Loucy (cell line): ENCODE measurements at regions not wholly inside any gene's neighbourhood (a gene's known extent, or its start where the extent isn't known, plus 50 kb on each side); places are given as distances from the start of the nearest gene placed in this dataset.

Experiments
- H2AFZ ChIP-seq: fragments of 200-600 bp; sonication (generic); 2 replicates; pipeline ENCODE4 v1.6.0; 2016; ENCODE audit warnings: antibody characterized with exemption, mild to moderate bottlenecking, low read length, moderate library complexity
- H3F3A ChIP-seq: fragments of 200-600 bp; 2 replicates; pipeline ENCODE4 v1.6.0; 2016; ENCODE audit warnings: antibody characterized with exemption, low read depth, mild to moderate bottlenecking
- H3K27me3 ChIP-seq: fragments of 200-600 bp; sonication (generic); 2 replicates; pipeline ENCODE4 v1.6.1; 2014; ENCODE audit warnings: low read length, mild to moderate bottlenecking; ENCODE audit not compliant: insufficient read depth, poor library complexity, severe bottlenecking
- H3K36me3 ChIP-seq: fragments of 200-600 bp; sonication (generic); 2 replicates; pipeline ENCODE4 v1.6.1; 2016; ENCODE audit warnings: low read length; ENCODE audit not compliant: insufficient read depth
- H3K4me1 ChIP-seq: fragments of 200-600 bp; sonication (generic); 2 replicates; pipeline ENCODE4 v1.5.1; 2014; ENCODE audit warnings: low read length, mild to moderate bottlenecking; ENCODE audit not compliant: insufficient read depth, poor library complexity, severe bottlenecking
- H3K4me2 ChIP-seq: fragments of 200-600 bp; sonication (generic); 2 replicates; pipeline ENCODE4 v1.6.0; 2014; ENCODE audit warnings: antibody characterized with exemption, low read length, low read depth, mild to moderate bottlenecking; ENCODE audit not compliant: poor library complexity, severe bottlenecking
- H3K4me3 ChIP-seq: fragments of 200-600 bp; sonication (generic); 2 replicates; pipeline ENCODE4 v1.5.1; 2014; ENCODE audit warnings: low read length, mild to moderate bottlenecking, mixed read lengths; ENCODE audit not compliant: poor library complexity, severe bottlenecking
- H3K79me2 ChIP-seq: fragments of 200-600 bp; sonication (generic); 2 replicates; pipeline ENCODE4 v1.6.1; 2014; ENCODE audit warnings: low read length; ENCODE audit not compliant: insufficient read depth
- H3K9ac ChIP-seq: fragments of 200-600 bp; sonication (generic); 2 replicates; pipeline ENCODE4 v1.6.0; 2014; ENCODE audit warnings: mild to moderate bottlenecking, low read depth, low read length, moderate library complexity; ENCODE audit not compliant: poor library complexity, severe bottlenecking
- H3K9me2 ChIP-seq: fragments of 200-600 bp; sonication (generic); replicated peaks from 2 replicates; pipeline ENCODE4 v1.6.1; 2016; ENCODE audit warnings: low read depth, low read length, mixed read lengths
- H3K9me3 ChIP-seq: fragments of 200-600 bp; sonication (generic); 2 replicates; pipeline ENCODE4 v1.6.1; 2014; ENCODE audit warnings: mild to moderate bottlenecking, antibody characterized with exemption, low read length, low read depth; ENCODE audit not compliant: insufficient read depth
- H4K20me1 ChIP-seq: fragments of 200-600 bp; sonication (generic); 2 replicates; pipeline ENCODE4 v1.6.0; 2014; ENCODE audit warnings: antibody characterized with exemption, low read length, mild to moderate bottlenecking; ENCODE audit not compliant: insufficient read depth, poor library complexity, severe bottlenecking
- CTCF ChIP-seq: fragments of 200-600 bp; sonication (generic); conservative IDR thresholded peaks from 2 replicates; pipeline ENCODE4 v1.5.1; 2014; ENCODE audit warnings: mild to moderate bottlenecking, antibody characterized with exemption, low read length
- EZH2phosphoT487 ChIP-seq: fragments of 200-600 bp; IDR thresholded peaks from 2 replicates; pipeline ENCODE4 v1.6.1; 2018; ENCODE audit warnings: antibody characterized with exemption, mild to moderate bottlenecking, moderate library complexity, borderline replicate concordance

- Histone ChIP-seq H3K4me3 (no peak overlapping the region), H3K4me2 (no peak overlapping the region), H3F3A (no peaks in the 10 kb centered on the region), H3K9ac (no peak overlapping the region), H3K27me3 (no peaks in the 10 kb centered on the region), H2AFZ (no peak overlapping the region), H3K9me2 (no peaks in the 10 kb centered on the region), H3K36me3 (no peaks in the 10 kb centered on the region), H3K9me3 (peaks cover 7% of the 10 kb centered on the region; the same call in 1 of the 2 replicates), H4K20me1 (no peaks in the 10 kb centered on the region), H3K79me2 (no peaks in the 10 kb centered on the region), H3K4me1 (no peaks in the 10 kb centered on the region)
- no peak for TF ChIP-seq CTCF
- TF ChIP-seq EZH2phosphoT487 = no peak
Measured at GRCh38 chr22:33116841-33117547, 58.8 kb upstream of the SYN3 start.

- H3K79me2 ChIP-seq = no peaks in the 10 kb centered on the region
- H3K4me2 ChIP-seq = no peak overlapping the region
- no peak overlapping the region for H3K9ac ChIP-seq
- no peak for TF ChIP-seq EZH2phosphoT487
- TF ChIP-seq CTCF = no peak
- no peaks in the 10 kb centered on the region for H3K36me3 ChIP-seq
- H3K27me3 ChIP-seq = no peaks in the 10 kb centered on the region
- no peaks in the 10 kb centered on the region for H3K4me1 ChIP-seq
- no peak overlapping the region for H2AFZ ChIP-seq
- peaks cover 4% of the 10 kb centered on the region; the same call in 1 of the 2 replicates for H3K9me3 ChIP-seq
- H4K20me1 ChIP-seq = no peaks in the 10 kb centered on the region
- no peaks in the 10 kb centered on the region for H3F3A ChIP-seq
- no peak overlapping the region for H3K4me3 ChIP-seq
- H3K9me2 ChIP-seq = no peaks in the 10 kb centered on the region
Measured at GRCh38 chr22:33114565-33114964, 56.4 kb upstream of the SYN3 start.

GRCh38 chr22:33112580-33112979 lies 54.4 kb upstream of the SYN3 start:
- H4K20me1 ChIP-seq = no peaks in the 10 kb centered on the region
- H3K4me1 ChIP-seq = no peaks in the 10 kb centered on the region
- TF ChIP-seq CTCF (no peak), EZH2phosphoT487 (no peak)
- H3K79me2 ChIP-seq = no peaks in the 10 kb centered on the region
- H2AFZ ChIP-seq = no peak overlapping the region
- no peak overlapping the region for H3K4me2 ChIP-seq
- no peak overlapping the region for H3K9ac ChIP-seq
- no peaks in the 10 kb centered on the region for H3F3A ChIP-seq
- no peaks in the 10 kb centered on the region for H3K27me3 ChIP-seq
- no peaks in the 10 kb centered on the region for H3K36me3 ChIP-seq
- H3K9me3 ChIP-seq = peaks cover 4% of the 10 kb centered on the region; the same call in 1 of the 2 replicates
- no peak overlapping the region for H3K4me3 ChIP-seq
- no peaks in the 10 kb centered on the region for H3K9me2 ChIP-seq
